Kidney (tissue), 13 donors: ENCODE measurements at regions not wholly inside any gene's neighbourhood (a gene's known extent, or its start where the extent isn't known, plus 50 kb on each side); places are given as distances from the start of the nearest gene placed in this dataset.

ENCODE experiments used
- DNase-seq, 5 donors: peaks; one replicate each; pipeline ENCODE4 v3.0.0-alpha.2; 2013 to 2020
- FAIRE-seq: peaks from 2 replicates; lab custom pipeline; 2012; peaks lifted over from hg19 to GRCh38; lab: Jason Lieb, UNC
- H3K27ac ChIP-seq, 2 donors: one replicate each; pipeline ENCODE4 v1.7.0; 2013; ENCODE audit warnings: low read depth in 2 of 2, low read length in 2 of 2, inconsistent platforms in 1 of 2
- H3K27me3 ChIP-seq: one replicate; pipeline ENCODE4 v1.7.1; 2013; ENCODE audit warnings: low read length, inconsistent platforms; ENCODE audit not compliant: control insufficient read depth, insufficient read depth
- H3K36me3 ChIP-seq, 3 donors: one replicate each; pipeline versions ENCODE4 v1.7.0 to v1.7.1; 2013; ENCODE audit warnings: low read length in 3 of 3, control low read depth in 1 of 3, inconsistent platforms in 1 of 3; ENCODE audit not compliant: insufficient read depth in 3 of 3, control insufficient read depth in 2 of 3
- H3K4me1 ChIP-seq, 3 donors: one replicate each; pipeline versions ENCODE4 v1.7.0 to v1.7.1; 2013; ENCODE audit warnings: low read length in 3 of 3, inconsistent platforms in 1 of 3, low read depth in 1 of 3; ENCODE audit not compliant: control insufficient read depth in 2 of 3, insufficient read depth in 2 of 3
- H3K4me3 ChIP-seq, 3 donors: one replicate each; pipeline versions ENCODE4 v1.7.0 to v1.8.1; 2013; ENCODE audit warnings: low read length in 3 of 3, control low read depth in 1 of 3, inconsistent platforms in 1 of 3
- H3K9ac ChIP-seq, 3 donors: one replicate each; pipeline versions ENCODE4 v1.7.0 to v1.7.1; 2013; ENCODE audit warnings: low read length in 3 of 3, control low read depth in 1 of 3, inconsistent platforms in 1 of 3
- H3K9me3 ChIP-seq, 3 donors: one replicate each; pipeline versions ENCODE4 v1.7.0 to v1.7.1; 2013; ENCODE audit warnings: low read length in 3 of 3, control low read depth in 1 of 3, inconsistent platforms in 1 of 3; ENCODE audit not compliant: control insufficient read depth in 2 of 3, insufficient read depth in 1 of 3
- CTCF ChIP-seq: IDR thresholded peaks from 3 replicates; pipeline ENCODE4 v1.5.1; 2012; ENCODE audit warnings: mild to moderate bottlenecking, moderate library complexity, borderline replicate concordance; ENCODE audit not compliant: insufficient read depth; ENCODE audit errors: extremely low read depth
- intact Hi-C: fragments of 100-400 bp; cut with DNase I; formaldehyde crosslinking; loops from one replicate; pipeline ENCODE4 v1.11.1; 2022
- donor health status: control.
- donor health status: control.
- donor health status: control.
- donor health status: control.
- donor health status: control.
- donor health status: DM: yes; HTN: yes; CAD: no.
- donor health status: Normal renal cell carcinoma (clear cell type).

- intact Hi-C loops, result no loop called here
- no peaks in the 10 kb centered on the region for H3K9me3 ChIP-seq
- no peak for TF ChIP-seq CTCF
- H3K27me3 ChIP-seq, result no peaks in the 10 kb centered on the region
- no peak overlapping the region for H3K4me3 ChIP-seq
- DNase-seq (no peak), FAIRE-seq (no peak)
- no peak overlapping the region for H3K27ac ChIP-seq
- H3K4me1 ChIP-seq, result no peaks in the 10 kb centered on the region
- no peak overlapping the region for H3K9ac ChIP-seq
- H3K36me3 ChIP-seq, result no peaks in the 10 kb centered on the region
Observed at GRCh38 chr5:111931655-111932054, 174.7 kb upstream of the NREP start.

- Histone ChIP-seq H3K9ac (no peak overlapping the region), H3K27me3 (no peaks in the 10 kb centered on the region), H3K4me1 (no peaks in the 10 kb centered on the region), H3K36me3 (no peaks in the 10 kb centered on the region), H3K4me3 (no peak overlapping the region), H3K9me3 (no peaks in the 10 kb centered on the region), H3K27ac (no peak overlapping the region)
- DNase-seq (no peak), FAIRE-seq (no peak)
- intact Hi-C loops, result no loop called here
- no peak for TF ChIP-seq CTCF
Observed at GRCh38 chr5:111930905-111931461, 174.0 kb upstream of the NREP start.

GRCh38 chr5:111930449-111930848 is 173.5 kb upstream of the NREP start:
- Histone ChIP-seq H3K4me1 (no peaks in the 10 kb centered on the region), H3K9me3 (no peaks in the 10 kb centered on the region), H3K27ac (no peak overlapping the region), H3K36me3 (no peaks in the 10 kb centered on the region), H3K27me3 (no peaks in the 10 kb centered on the region), H3K9ac (no peak overlapping the region), H3K4me3 (no peak overlapping the region)
- DNase-seq (no peak), FAIRE-seq (no peak)
- no peak for TF ChIP-seq CTCF
- intact Hi-C loops, result no loop called here

- TF ChIP-seq CTCF, result no peak
- Histone ChIP-seq H3K27me3 (no peaks in the 10 kb centered on the region), H3K36me3 (no peaks in the 10 kb centered on the region), H3K4me3 (no peak overlapping the region), H3K4me1 (no peaks in the 10 kb centered on the region), H3K9me3 (no peaks in the 10 kb centered on the region), H3K27ac (no peak overlapping the region), H3K9ac (no peak overlapping the region)
- no peak for DNase-seq
- intact Hi-C loops, result no loop called here
- no peak for FAIRE-seq
Observed at GRCh38 chr5:111929867-111930266, 172.9 kb upstream of the NREP start.
